K562 (cell line): ENCODE measurements at regions not wholly inside any gene's neighbourhood (a gene's known extent, or its start where the extent isn't known, plus 50 kb on each side); places are given as distances from the start of the nearest gene placed in this dataset.
A peak's percentile ranks its signal among the peaks of the same experiment; 100 is the strongest.

Experiments used
- ATAC-seq: fragments of 200-7000 bp; cut with Tn5 transposase; 3 replicates; pipeline ENCODE4 v1.9.1; 2020; ENCODE audit warnings: moderate library complexity
- BruUV-seq: library from RNA; stranded (reverse); fragments of 400-500 nt; replicated peaks from 2 replicates; lab custom pipeline; 2021; lab: Mats Ljungman, UMichigan
- CTCF ChIA-PET: fragments of 300-600 bp; formaldehyde crosslinking; extraction: SDS; loops from one replicate; lab custom pipeline; 2021; ENCODE audit warnings: low intra/inter-chr PET ratio; lab: Yijun Ruan, JAX
- POLR2A ChIA-PET: fragments of 300-600, 350-650 bp; sonication (Branson Sonifier 250); formaldehyde crosslinking; extraction: SDS; loops from one replicate; lab custom pipeline; 2021; ENCODE audit warnings: antibody characterized with exemption, inconsistent platforms; lab: Yijun Ruan, JAX
- DNase-seq, 4 experiments: peaks; one replicate each; pipeline versions ENCODE4 v3.0.0 to v3.0.0-alpha.2; 2011 to 2018; ENCODE audit warnings: low spot score in 3 of 4, mixed read lengths in 3 of 4; ENCODE audit errors: extremely low read depth in 1 of 4
- FAIRE-seq: peaks from 2 replicates; lab custom pipeline; 2011; peaks lifted over from hg19 to GRCh38; lab: Jason Lieb, UNC
- H2AFZ ChIP-seq: 2 replicates; pipeline ENCODE4 v1.6.0; 2011; ENCODE audit warnings: low read depth, low read length, control low read depth, inconsistent platforms
- H3K27ac ChIP-seq: fragments of 200-600 bp; 3 replicates; pipeline ENCODE4 v1.8.0; 2011; ENCODE audit warnings: low read depth, mild to moderate bottlenecking, control low read depth, inconsistent platforms, low read length, moderate library complexity, mixed read lengths; ENCODE audit errors: extremely low read depth
- H3K27me3 ChIP-seq, 2 experiments: fragments of 300-600 bp in 1 of 2; 2 replicates in 1 of 2; 3 replicates in 1 of 2; pipeline versions ENCODE4 v1.6.0 to v1.8.0; 2011; ENCODE audit warnings: inconsistent platforms in 2 of 2, low read length in 2 of 2, mild to moderate bottlenecking in 1 of 2, mixed read lengths in 1 of 2, moderate library complexity in 1 of 2; ENCODE audit not compliant: control insufficient read depth in 2 of 2, insufficient read depth in 2 of 2
- H3K36me3 ChIP-seq: fragments of 300-600 bp; 3 replicates; pipeline ENCODE4 v1.8.0; 2011; ENCODE audit warnings: mild to moderate bottlenecking, low read length, inconsistent platforms; ENCODE audit not compliant: control insufficient read depth, insufficient read depth
- H3K4me1 ChIP-seq, 2 experiments: fragments of 200-600 bp in 1 of 2; replicated peaks in 1 of 2; 2 replicates in 1 of 2; 3 replicates in 1 of 2; pipeline versions ENCODE4 v1.5.1 to v1.8.0; 2011; ENCODE audit warnings: inconsistent platforms in 2 of 2, low read length in 2 of 2, mild to moderate bottlenecking in 1 of 2, mixed read lengths in 1 of 2, moderate library complexity in 1 of 2; ENCODE audit not compliant: control insufficient read depth in 2 of 2, insufficient read depth in 2 of 2
- H3K4me2 ChIP-seq: 2 replicates; pipeline ENCODE4 v1.6.1; 2011; ENCODE audit warnings: low read length, control low read depth, inconsistent platforms, mixed read lengths; ENCODE audit not compliant: insufficient read depth
- H3K4me3 ChIP-seq: fragments of 200-600 bp; sonication (generic), shearing (Covaris generic); 2 replicates; pipeline ENCODE4 v1.5.1; 2016; ENCODE audit warnings: control low read depth, inconsistent platforms
- H3K79me2 ChIP-seq: fragments of 200-600 bp; 3 replicates; pipeline ENCODE4 v1.8.0; 2011; ENCODE audit warnings: low read length, inconsistent platforms; ENCODE audit not compliant: control insufficient read depth, insufficient read depth
- H3K9ac ChIP-seq, 2 experiments: 2 replicates each; pipeline versions ENCODE4 v1.6.0 to v1.6.1; 2011; ENCODE audit warnings: low read depth in 2 of 2, low read length in 2 of 2, control low read depth in 1 of 2, inconsistent platforms in 1 of 2, mild to moderate bottlenecking in 1 of 2, mixed read lengths in 1 of 2; ENCODE audit not compliant: insufficient read depth in 1 of 2
- H3K9me1 ChIP-seq: one replicate; pipeline ENCODE4 v1.6.0; 2011; ENCODE audit warnings: inconsistent platforms, mild to moderate bottlenecking, low read length, moderate library complexity; ENCODE audit not compliant: control insufficient read depth, insufficient read depth
- H3K9me3 ChIP-seq: replicated peaks from 2 replicates; pipeline ENCODE4 v1.5.1; 2011; ENCODE audit warnings: low read depth, low read length, inconsistent platforms; ENCODE audit not compliant: control insufficient read depth, insufficient read depth
- H4K20me1 ChIP-seq: replicated peaks from 2 replicates; pipeline ENCODE4 v1.6.1; 2011; ENCODE audit warnings: low read length, inconsistent platforms, mixed read lengths; ENCODE audit not compliant: control insufficient read depth, insufficient read depth
- NONO ChIP-seq, 2 experiments: fragments of 200-400 bp in 1 of 2; fragments of 450-650 bp in 1 of 2; formaldehyde crosslinking in 1 of 2; IDR thresholded peaks; 2 replicates each; pipeline ENCODE4 v1.6.1; 2017; ENCODE audit warnings: low read depth in 2 of 2, mild to moderate bottlenecking in 2 of 2, moderate library complexity in 2 of 2, low read length in 1 of 2
- RBM25 ChIP-seq: fragments of 200-400 bp; formaldehyde crosslinking; IDR thresholded peaks from 2 replicates; pipeline ENCODE4 v1.6.1; 2018; ENCODE audit warnings: low read length, low read depth, moderate library complexity; ENCODE audit not compliant: severe bottlenecking
- TARDBP ChIP-seq: fragments of 450-650 bp; IDR thresholded peaks from 2 replicates; pipeline ENCODE4 v1.6.1; 2016
- ZBTB11 ChIP-seq, 3 experiments: fragments of 200-800 bp in 1 of 3; fragments of 250-450 bp in 1 of 3; fragments of 450-650 bp in 1 of 3; sonication (Bioruptor Pico) in 1 of 3; sonication (Bioruptor generic) in 1 of 3; formaldehyde crosslinking in 1 of 3; IDR thresholded peaks; 2 replicates each; pipeline versions ENCODE4 v1.6.1 to v1.8.0; 2016 to 2022; ENCODE audit warnings: mild to moderate bottlenecking in 2 of 3, missing genetic modification characterization in 2 of 3, missing compliant biosample characterization in 1 of 3, moderate library complexity in 1 of 3
- ZBTB26 ChIP-seq: fragments of 450-650 bp; formaldehyde crosslinking; IDR thresholded peaks from 2 replicates; pipeline ENCODE4 v1.4.0; 2022; ENCODE audit warnings: missing genetic modification characterization
- ZNF212 ChIP-seq: fragments of 450-650 bp; formaldehyde crosslinking; IDR thresholded peaks from 2 replicates; pipeline ENCODE4 v1.4.0; 2020; ENCODE audit warnings: mild to moderate bottlenecking
- ZZZ3 ChIP-seq: fragments of 450-650 bp; IDR thresholded peaks from 2 replicates; pipeline ENCODE4 v1.6.1; 2016; ENCODE audit warnings: antibody characterized with exemption, mild to moderate bottlenecking, moderate library complexity
- WGBS: fragments of 100-300 bp; shearing (Covaris generic); methylation state at CpG from one replicate; pipeline ENCODE4 v1.1.6; 2016; ENCODE audit warnings: low coverage, mixed read lengths; ENCODE audit not compliant: insufficient coverage; ENCODE audit errors: missing lambda C conversion rate; 5-methylcytosine and 5-hydroxymethylcytosine counted together
- in situ Hi-C: fragments of 300-500 bp; cut with MboI; formaldehyde crosslinking; loops from 4 replicates; pipeline ENCODE4 v1.15.0; 2018; ENCODE audit warnings: inconsistent platforms, mixed read lengths
- intact Hi-C: fragments of 100-400 bp; cut with micrococcal nuclease; formaldehyde crosslinking; loops from 2 replicates; pipeline ENCODE4 v1.14.2; 2022

- no peak overlapping the region for H3K27ac ChIP-seq
- no peak overlapping the region for H3K9ac ChIP-seq
- peak; percentile 63 for TF ChIP-seq RBM25
- TF ChIP-seq ZBTB26 (CRISPR knock-in tag) = no peak
- no peak for TF ChIP-seq ZNF212
- no peak for TF ChIP-seq ZZZ3
- TF ChIP-seq NONO (IDR thresholded peaks at IDR 0.05; ENCODE audit: low read depth in 2 of 2, low read length in 1 of 2) = no peak
- no peak for TF ChIP-seq TARDBP
- TF ChIP-seq ZBTB11 (CRISPR knock-in tag; IDR thresholded peaks at IDR 0.05) = no peak
- ChIA-PET POLR2A (interaction anchor here (0.7 kb wide), 1 partner anchor 18 kb away, joined by 3 read pairs; no protein-coding TSS in a partner anchor), CTCF (no interaction called here)
- intact Hi-C loops (no loop called here), in situ Hi-C loops (no loop called here)
- no peak for ATAC-seq
- no peak for FAIRE-seq
- 0% methylated on average over 3 of the region's 3 CpGs for WGBS
- BruUV-seq = no TSS peak
- no peak overlapping the region for H3K4me3 ChIP-seq
- H3K4me2 ChIP-seq = no peak overlapping the region
- no peaks in the 10 kb centered on the region for H4K20me1 ChIP-seq
- H3K79me2 ChIP-seq = no peaks in the 10 kb centered on the region
- no peaks in the 10 kb centered on the region for H3K9me1 ChIP-seq
- H2AFZ ChIP-seq = no peak overlapping the region
- H3K4me1 ChIP-seq = no peaks in the 10 kb centered on the region
- H3K27me3 ChIP-seq = peaks cover 2 to 3% of the 10 kb centered on the region in 2 experiments; a peak in 1 of 5 replicates
- no peaks in the 10 kb centered on the region for H3K9me3 ChIP-seq
- no peaks in the 10 kb centered on the region for H3K36me3 ChIP-seq
- DNase-seq = no peak
These were observed 159.2 kb downstream of the SNX18 start for GRCh38 chr5:54676481-54677340.
